PC-3 (cell line): ENCODE measurements at regions not wholly inside any gene's neighbourhood (a gene's known extent, or its start where the extent isn't known, plus 50 kb on each side); places are given as distances from the start of the nearest gene placed in this dataset.

Experiments used
- CTCF ChIP-seq: fragments of 300-600 bp; sonication (generic); conservative IDR thresholded peaks from 2 replicates; pipeline ENCODE4 v1.5.1; 2017; ENCODE audit warnings: antibody characterized with exemption, low read depth, mild to moderate bottlenecking, low read length
- EZH2 ChIP-seq: fragments of 300-600 bp; sonication (generic); IDR thresholded peaks from one replicate; pipeline ENCODE4 v1.6.1; 2017; ENCODE audit warnings: antibody characterized with exemption, mild to moderate bottlenecking, low read length; ENCODE audit not compliant: unreplicated experiment
- EZH2phosphoT487 ChIP-seq: fragments of 300-600 bp; sonication (generic); IDR thresholded peaks from 2 replicates; pipeline ENCODE4 v1.6.1; 2018; ENCODE audit warnings: mild to moderate bottlenecking, antibody characterized with exemption, low read length, borderline replicate concordance

GRCh38 chr5:67639313-67639712 lies 442.7 kb upstream of the CD180 start:
- TF ChIP-seq CTCF (no peak), EZH2 (no peak), EZH2phosphoT487 (no peak)
